GM13977 (cell line): ENCODE measurements at regions not wholly inside any gene's neighbourhood (a gene's known extent, or its start where the extent isn't known, plus 50 kb on each side); places are given as distances from the start of the nearest gene placed in this dataset.

Source experiments
- DNase-seq: peaks from one replicate; pipeline ENCODE4 v3.0.0; 2012; ENCODE audit warnings: low spot score
- CTCF ChIP-seq: IDR thresholded peaks from 2 replicates; pipeline ENCODE4 v1.5.1; 2012; ENCODE audit warnings: mild to moderate bottlenecking, control low read depth; ENCODE audit not compliant: insufficient read depth; ENCODE audit errors: extremely low read depth, missing control alignments
- in situ Hi-C: fragments of 300-500 bp; cut with MboI; formaldehyde crosslinking; loops from one replicate; pipeline ENCODE4 v1.12.0; 2022; ENCODE audit warnings: low sequenced_read_pairs, low pct_unique_long_range_greater_than_20kb, mixed read lengths, inconsistent platforms; ENCODE audit not compliant: unreplicated experiment

- DNase-seq, result no peak
- TF ChIP-seq CTCF, result no peak
- in situ Hi-C loops, result no loop called here
Observed at GRCh38 chr13:88235441-88235840, 564.3 kb downstream of the SLITRK5 start.

GRCh38 chr13:88246239-88246638 lies 575.1 kb downstream of the SLITRK5 start:
- TF ChIP-seq CTCF, result no peak
- no peak for DNase-seq

GRCh38 chr13:88248393-88248792 lies 577.2 kb downstream of the SLITRK5 start:
- DNase-seq, result no peak
- in situ Hi-C loops, result no loop called here

More at GRCh38 chr13:88246239-88246638, 575.1 kb downstream of the SLITRK5 start:
- in situ Hi-C loops, result no loop called here

GRCh38 chr13:88257706-88258105 lies 586.5 kb downstream of the SLITRK5 start:
- no peak for TF ChIP-seq CTCF
- in situ Hi-C loops, result no loop called here
- DNase-seq, result no peak

More at GRCh38 chr13:88248393-88248792, 577.2 kb downstream of the SLITRK5 start:
- no peak for TF ChIP-seq CTCF

GRCh38 chr13:88263808-88264207 lies 592.6 kb downstream of the SLITRK5 start:
- in situ Hi-C loops, result no loop called here
- DNase-seq, result no peak
- TF ChIP-seq CTCF, result no peak

GRCh38 chr13:88281841-88282240 lies 610.7 kb downstream of the SLITRK5 start:
- TF ChIP-seq CTCF, result no peak
- DNase-seq, result no peak
- in situ Hi-C loops, result no loop called here

- TF ChIP-seq CTCF, result no peak
- in situ Hi-C loops, result no loop called here
- no peak for DNase-seq
Observed at GRCh38 chr13:88285329-88285728, 614.2 kb downstream of the SLITRK5 start.
